ENCODE measurements at regions not wholly inside any gene's neighbourhood (a gene's known extent, or its start where the extent isn't known, plus 50 kb on each side); places are given as distances from the start of the nearest gene placed in this dataset.
"Not testable (repeated sequence)": the region's sequence is repeated elsewhere in the genome, so short reads cannot be mapped to it uniquely, and the experiment has no call there.

- dilution Hi-C loops (cut with MboI; ENCODE audit: extremely low pct_ligation_motif_present, low sequenced_read_pairs) = no loop called here
- DNase-seq (ENCODE audit: low read depth, low spot score) = no peak
- H3K9ac ChIP-seq (ENCODE audit: control insufficient read depth, extremely low read depth, insufficient read depth, low read length) = no peak overlapping the region
These were observed 159.6 kb downstream of the RND3 start for GRCh38 chr2:150327564-150328489.

GRCh38 chr2:150325656-150326314, 161.7 kb downstream of the RND3 start:
- peak overlapping the region; percentile 43 for H2AFZ ChIP-seq (ENCODE audit: control insufficient read depth, low read length)
- dilution Hi-C loops (cut with MboI; ENCODE audit: extremely low pct_ligation_motif_present, low sequenced_read_pairs) = no loop called here

More at GRCh38 chr2:150327564-150328489, 159.6 kb downstream of the RND3 start:
- no peaks in the 10 kb centered on the region for H3K9me3 ChIP-seq (ENCODE audit: control insufficient read depth, low read depth, low read length)
- H3K4me1 ChIP-seq (ENCODE audit: control insufficient read depth, extremely low read depth, insufficient read depth, low read length) = peaks cover 4% of the 10 kb centered on the region
- H3K4me3 ChIP-seq (ENCODE audit: control insufficient read depth in 2 of 3, extremely low read depth in 1 of 3, insufficient read depth in 2 of 3, low read depth in 1 of 3, low read length in 3 of 3) = no peak overlapping the region
- no peak overlapping the region for H2AFZ ChIP-seq (ENCODE audit: control insufficient read depth, low read length)
- no peak overlapping the region for H3K27ac ChIP-seq (ENCODE audit: control insufficient read depth, insufficient read depth, low read length)
- no peak for TF ChIP-seq EZH2 (IDR thresholded peaks at IDR 0.05; ENCODE audit: low read length)
- no peak for TF ChIP-seq CTCF (optimal IDR thresholded peaks at IDR 0.05 in 1 of 3, IDR thresholded peaks at IDR 0.05 in 1 of 3, conservative IDR thresholded peaks at IDR 0.05 in 1 of 3; ENCODE audit: extremely low read depth in 1 of 3, insufficient read depth in 2 of 3, low read length in 3 of 3)
- FAIRE-seq = no peak
- no peaks in the 10 kb centered on the region for H4K20me1 ChIP-seq (ENCODE audit: control insufficient read depth, extremely low read depth, insufficient read depth, low read length)
- H3K79me2 ChIP-seq (ENCODE audit: control insufficient read depth, insufficient read depth, low read length) = no peaks in the 10 kb centered on the region
- no peaks in the 10 kb centered on the region for H3K36me3 ChIP-seq (ENCODE audit: control insufficient read depth in 2 of 2, extremely low read depth in 1 of 2, insufficient read depth in 2 of 2, low read length in 2 of 2)
- no peaks in the 10 kb centered on the region for H3K27me3 ChIP-seq (ENCODE audit: control insufficient read depth, extremely low read depth, insufficient read depth, low read length)
- no peaks in the 10 kb centered on the region for H3K9me1 ChIP-seq (ENCODE audit: control insufficient read depth, extremely low read depth, insufficient read depth, low read length)
- no peak overlapping the region for H3K4me2 ChIP-seq (ENCODE audit: control insufficient read depth, extremely low read depth, insufficient read depth, low read depth, low read length)

GRCh38 chr2:150323071-150323470, 164.4 kb downstream of the RND3 start:
- H3K27ac ChIP-seq (ENCODE audit: control insufficient read depth, insufficient read depth, low read length); H3K9me1 ChIP-seq (ENCODE audit: control insufficient read depth, extremely low read depth, insufficient read depth, low read length); dilution Hi-C loops (cut with MboI; ENCODE audit: extremely low pct_ligation_motif_present, low sequenced_read_pairs): not testable (repeated sequence)

More at GRCh38 chr2:150325656-150326314, 161.7 kb downstream of the RND3 start:
- TF ChIP-seq CTCF (optimal IDR thresholded peaks at IDR 0.05 in 1 of 3, IDR thresholded peaks at IDR 0.05 in 1 of 3, conservative IDR thresholded peaks at IDR 0.05 in 1 of 3; ENCODE audit: extremely low read depth in 1 of 3, insufficient read depth in 2 of 3, low read length in 3 of 3) (no peak), EZH2 (IDR thresholded peaks at IDR 0.05; ENCODE audit: low read length) (no peak)
- Histone ChIP-seq H3K79me2 (ENCODE audit: control insufficient read depth, insufficient read depth, low read length) (no peaks in the 10 kb centered on the region), H3K36me3 (ENCODE audit: control insufficient read depth in 2 of 2, extremely low read depth in 1 of 2, insufficient read depth in 2 of 2, low read length in 2 of 2) (no peaks in the 10 kb centered on the region), H3K9me3 (ENCODE audit: control insufficient read depth, low read depth, low read length) (no peaks in the 10 kb centered on the region), H3K4me3 (ENCODE audit: control insufficient read depth in 2 of 3, extremely low read depth in 1 of 3, insufficient read depth in 2 of 3, low read depth in 1 of 3, low read length in 3 of 3) (no peak overlapping the region), H3K9me1 (ENCODE audit: control insufficient read depth, extremely low read depth, insufficient read depth, low read length) (no peaks in the 10 kb centered on the region), H3K27ac (ENCODE audit: control insufficient read depth, insufficient read depth, low read length) (no peak overlapping the region), H4K20me1 (ENCODE audit: control insufficient read depth, extremely low read depth, insufficient read depth, low read length) (no peaks in the 10 kb centered on the region), H3K9ac (ENCODE audit: control insufficient read depth, extremely low read depth, insufficient read depth, low read length) (no peak overlapping the region), H3K4me2 (ENCODE audit: control insufficient read depth, extremely low read depth, insufficient read depth, low read depth, low read length) (peak overlapping the region; percentile 24), H3K4me1 (ENCODE audit: control insufficient read depth, extremely low read depth, insufficient read depth, low read length) (peaks cover 4% of the 10 kb centered on the region), H3K27me3 (ENCODE audit: control insufficient read depth, extremely low read depth, insufficient read depth, low read length) (no peaks in the 10 kb centered on the region)
- FAIRE-seq (peak; percentile 69), DNase-seq (ENCODE audit: low read depth, low spot score) (no peak)

More at GRCh38 chr2:150323071-150323470, 164.4 kb downstream of the RND3 start:
- not testable (repeated sequence) for H3K27me3 ChIP-seq (ENCODE audit: control insufficient read depth, extremely low read depth, insufficient read depth, low read length); FAIRE-seq; H3K4me1 ChIP-seq (ENCODE audit: control insufficient read depth, extremely low read depth, insufficient read depth, low read length); H4K20me1 ChIP-seq (ENCODE audit: control insufficient read depth, extremely low read depth, insufficient read depth, low read length); H2AFZ ChIP-seq (ENCODE audit: control insufficient read depth, low read length); H3K9ac ChIP-seq (ENCODE audit: control insufficient read depth, extremely low read depth, insufficient read depth, low read length); H3K9me3 ChIP-seq (ENCODE audit: control insufficient read depth, low read depth, low read length); DNase-seq (ENCODE audit: low read depth, low spot score); H3K4me3 ChIP-seq (ENCODE audit: control insufficient read depth in 2 of 3, extremely low read depth in 1 of 3, insufficient read depth in 2 of 3, low read depth in 1 of 3, low read length in 3 of 3); H3K79me2 ChIP-seq (ENCODE audit: control insufficient read depth, insufficient read depth, low read length); H3K36me3 ChIP-seq (ENCODE audit: control insufficient read depth in 2 of 2, extremely low read depth in 1 of 2, insufficient read depth in 2 of 2, low read length in 2 of 2); H3K4me2 ChIP-seq (ENCODE audit: control insufficient read depth, extremely low read depth, insufficient read depth, low read depth, low read length)

All from keratinocyte (primary cell).